Midbrain (tissue), 1 donor: ENCODE measurements at regions not wholly inside any gene's neighbourhood (a gene's known extent, or its start where the extent isn't known, plus 50 kb on each side); places are given as distances from the start of the nearest gene placed in this dataset.

Source experiments
- DNase-seq: peaks from one replicate; lab custom pipeline; 2025; lab: John Stamatoyannopoulos, UW

DNA sequence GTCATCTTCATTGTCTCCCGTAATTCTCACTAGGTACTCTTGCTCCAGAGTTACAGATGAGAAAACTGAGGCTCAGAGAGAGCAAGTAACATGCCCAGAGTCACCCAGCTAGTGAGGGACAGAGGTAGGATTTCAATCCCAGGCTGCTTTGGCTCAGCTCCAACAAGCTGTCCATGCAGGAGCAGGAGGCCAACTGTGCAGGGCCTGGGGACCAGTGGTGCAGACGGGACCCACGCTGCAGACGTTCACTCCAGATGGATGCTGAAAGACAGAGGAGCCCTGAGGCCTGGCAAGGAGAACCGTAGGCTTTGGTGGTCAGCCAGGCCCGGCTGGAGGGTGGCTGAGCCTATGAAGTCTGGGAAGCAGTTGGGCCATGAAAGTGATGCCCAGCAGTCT is 102.6 kb downstream of the MCFD2 start:
- no peak for DNase-seq
